HCT116 (cell line): ENCODE measurements at regions not wholly inside any gene's neighbourhood (a gene's known extent, or its start where the extent isn't known, plus 50 kb on each side); places are given as distances from the start of the nearest gene placed in this dataset.

Experiments used
- ATAC-seq: fragments of 200-7000 bp; cut with Tn5 transposase; 2 replicates; pipeline ENCODE4 v1.9.1; 2020; ENCODE audit warnings: mild to moderate bottlenecking, moderate library complexity
- BruUV-seq: library from RNA; stranded (reverse); fragments of 400-500 nt; replicated peaks from 2 replicates; lab custom pipeline; 2021; lab: Mats Ljungman, UMichigan
- CTCF ChIA-PET: fragments of 300-600 bp; sonication (Branson Sonifier 250); formaldehyde crosslinking; loops from one replicate; lab custom pipeline; 2021; ENCODE audit warnings: antibody characterized with exemption; lab: Charles Lee
- POLR2A ChIA-PET: fragments of 300-600, 350-600 bp; sonication (Branson Sonifier 250); formaldehyde crosslinking; loops from one replicate; lab custom pipeline; 2021; ENCODE audit warnings: antibody characterized with exemption; lab: Charles Lee
- RAD21 ChIA-PET, 2 experiments: fragments of 300-600 bp; sonication (Branson Sonifier 250); formaldehyde crosslinking; loops; one replicate each; lab custom pipeline; 2023; ENCODE audit warnings: low total read pairs in 2 of 2; ENCODE audit not compliant: uncharacterized antibody in 2 of 2, unreplicated experiment in 2 of 2, low non-redundant PET in 1 of 2; lab: Charles Lee
- DNase-seq: peaks from one replicate; pipeline ENCODE4 v3.0.0-alpha.2; 2010; ENCODE audit warnings: low read depth, low spot score
- H2AFZ ChIP-seq: fragments of 200-600 bp; shearing (Covaris generic), sonication (generic); 2 replicates; pipeline ENCODE4 v1.6.1; 2017; ENCODE audit warnings: low read depth, mixed run types, mixed read lengths, antibody characterized with exemption, low read length; ENCODE audit not compliant: poor library complexity, severe bottlenecking
- H3K27ac ChIP-seq: 2 replicates; pipeline ENCODE4 v1.5.1; 2012; ENCODE audit warnings: low read depth, low read length
- H3K27me3 ChIP-seq: fragments of 200-600 bp; sonication (generic); 2 replicates; pipeline ENCODE4 v1.6.1; 2016; ENCODE audit warnings: mixed run types, low read length, mixed read lengths; ENCODE audit not compliant: insufficient read depth
- H3K36me3 ChIP-seq, 2 experiments: fragments of 200-500 bp in 1 of 2; fragments of 200-600 bp in 1 of 2; sonication (Bioruptor generic) in 1 of 2; sonication (generic) in 1 of 2; 2 replicates each; pipeline versions ENCODE4 v1.5.1 to v1.6.1; 2014 to 2016; ENCODE audit warnings: low read length in 2 of 2, inconsistent platforms in 1 of 2, mixed read lengths in 1 of 2, mixed run types in 1 of 2; ENCODE audit not compliant: insufficient read depth in 2 of 2, control insufficient read depth in 1 of 2
- H3K4me1 ChIP-seq, 2 experiments: fragments of 200-600 bp in 1 of 2; sonication (generic) in 1 of 2; 2 replicates each; pipeline versions ENCODE4 v1.5.1 to v1.6.1; 2012 to 2017; ENCODE audit warnings: low read length in 2 of 2, inconsistent platforms in 1 of 2, mild to moderate bottlenecking in 1 of 2, mixed read lengths in 1 of 2, mixed run types in 1 of 2, moderate library complexity in 1 of 2; ENCODE audit not compliant: insufficient read depth in 2 of 2, control insufficient read depth in 1 of 2
- H3K4me2 ChIP-seq: fragments of 200-600 bp; sonication (generic); 2 replicates; pipeline ENCODE4 v1.6.1; 2017; ENCODE audit warnings: mixed run types, low read length, mixed read lengths
- H3K4me3 ChIP-seq, 2 experiments: fragments of 200-600 bp in 1 of 2; sonication (generic) in 1 of 2; replicated peaks in 1 of 2; 2 replicates each; pipeline ENCODE4 v1.5.1; 2011 to 2016; ENCODE audit warnings: low read length in 2 of 2, control low read depth in 1 of 2, low read depth in 1 of 2, mild to moderate bottlenecking in 1 of 2, mixed read lengths in 1 of 2, mixed run types in 1 of 2
- H3K79me2 ChIP-seq: fragments of 200-600 bp; sonication (generic); 2 replicates; pipeline ENCODE4 v1.6.1; 2017; ENCODE audit warnings: mild to moderate bottlenecking, mixed run types, low read length, moderate library complexity, mixed read lengths; ENCODE audit not compliant: insufficient read depth
- H3K9ac ChIP-seq: fragments of 200-600 bp; sonication (generic); 2 replicates; pipeline ENCODE4 v1.6.1; 2016; ENCODE audit warnings: low read length, mixed read lengths
- H3K9me2 ChIP-seq: fragments of 200-600 bp; sonication (generic), shearing (Covaris generic); 2 replicates; pipeline ENCODE4 v1.6.1; 2017; ENCODE audit warnings: mixed run types, mild to moderate bottlenecking, moderate library complexity; ENCODE audit not compliant: insufficient read depth
- H3K9me3 ChIP-seq, 2 experiments: fragments of 200-500 bp in 1 of 2; fragments of 200-600 bp in 1 of 2; sonication (Bioruptor generic) in 1 of 2; sonication (generic) in 1 of 2; 2 replicates each; pipeline ENCODE4 v1.6.1; 2014 to 2017; ENCODE audit warnings: low read length in 2 of 2, mixed read lengths in 2 of 2, inconsistent platforms in 1 of 2, low read depth in 1 of 2, mild to moderate bottlenecking in 1 of 2, mixed run types in 1 of 2, moderate library complexity in 1 of 2; ENCODE audit not compliant: control insufficient read depth in 1 of 2, insufficient read depth in 1 of 2
- H4K20me1 ChIP-seq: fragments of 200-600 bp; sonication (generic), shearing (Covaris generic); 2 replicates; pipeline ENCODE4 v1.6.1; 2017; ENCODE audit warnings: mixed run types, mild to moderate bottlenecking, moderate library complexity; ENCODE audit not compliant: insufficient read depth
- CBX3 ChIP-seq: IDR thresholded peaks from 2 replicates; pipeline ENCODE4 v1.6.1; 2012; ENCODE audit warnings: low read depth
- EZH2phosphoT487 ChIP-seq: fragments of 200-600 bp; IDR thresholded peaks from 2 replicates; pipeline ENCODE4 v1.6.1; 2018; ENCODE audit warnings: antibody characterized with exemption, borderline replicate concordance
- FOSL1 ChIP-seq: IDR thresholded peaks from 2 replicates; pipeline ENCODE4 v1.6.1; 2012; ENCODE audit warnings: low read depth
- JUND ChIP-seq: IDR thresholded peaks from 2 replicates; pipeline ENCODE4 v1.6.1; 2012
- SIN3A ChIP-seq: IDR thresholded peaks from 2 replicates; pipeline ENCODE4 v1.6.1; 2012; ENCODE audit warnings: low read depth
- intact Hi-C: fragments of 100-400 bp; cut with micrococcal nuclease; formaldehyde crosslinking; loops from 2 replicates; pipeline ENCODE4 v1.10.0; 2022
- TF ChIP-seq, protein P1 (sequence below): IDR thresholded peaks from 2 replicates; pipeline ENCODE4 v1.6.1; 2012
- TF ChIP-seq, protein P2 (sequence below): IDR thresholded peaks from 2 replicates; pipeline ENCODE4 v1.6.1; 2011; ENCODE audit warnings: mild to moderate bottlenecking, low read length, moderate library complexity; ENCODE audit not compliant: insufficient replicate concordance; ENCODE audit errors: extremely low read depth
- TF ChIP-seq, protein P3 (sequence below): IDR thresholded peaks from 2 replicates; pipeline ENCODE4 v1.6.1; 2012

DNA sequence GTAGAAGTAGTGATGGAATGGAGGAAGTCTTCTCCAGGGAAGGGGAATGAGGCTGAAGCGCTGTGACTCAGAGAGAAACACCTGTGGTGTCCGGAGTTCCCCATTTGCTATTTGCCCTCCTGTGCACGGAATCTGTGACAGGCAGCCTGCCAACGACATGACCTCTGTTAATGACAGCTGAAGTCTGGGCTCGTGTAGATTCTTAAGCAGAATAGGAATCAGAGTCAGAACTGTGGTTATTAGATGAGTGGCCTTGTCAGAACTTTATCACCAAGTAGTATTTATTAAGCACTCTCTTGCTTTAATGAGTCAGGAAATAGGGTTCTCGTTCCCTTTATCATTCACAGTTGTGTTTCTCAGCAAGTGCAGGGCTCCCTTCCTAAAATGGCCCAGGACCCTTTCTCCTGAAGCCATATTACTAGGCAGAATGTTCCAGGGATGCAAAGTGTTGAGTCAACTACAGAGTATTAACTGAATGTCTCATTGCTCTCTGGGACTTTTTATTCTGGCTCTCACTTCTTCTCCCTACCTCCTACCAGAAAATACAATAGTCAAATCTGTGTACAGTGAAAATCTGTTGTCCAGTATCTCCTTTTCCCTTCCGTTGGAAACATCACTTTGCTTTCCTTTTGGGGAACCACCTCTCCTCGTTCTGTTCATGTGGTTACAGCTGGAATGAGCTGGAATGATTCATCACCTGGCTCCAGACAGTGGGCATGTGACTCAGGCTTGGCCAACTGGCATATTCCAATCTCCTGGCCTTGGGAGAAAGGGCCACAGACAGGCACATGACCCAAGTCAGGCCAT is 77.8 kb upstream of the MAX start:
- intact Hi-C loops = no loop called here
- Histone ChIP-seq H3K9me3 (no peaks in the 10 kb centered on the region), H4K20me1 (no peaks in the 10 kb centered on the region), H3K79me2 (no peaks in the 10 kb centered on the region), H3K9ac (no peak overlapping the region), H3K4me3 (no peak overlapping the region), H3K36me3 (no peaks in the 10 kb centered on the region), H3K27ac (no peak overlapping the region), H2AFZ (peak overlapping the region; percentile 55), H3K4me2 (peak overlapping the region; percentile 31), H3K27me3 (no peaks in the 10 kb centered on the region), H3K9me2 (no peaks in the 10 kb centered on the region), H3K4me1 (peaks cover 5 to 14% of the 10 kb centered on the region in 2 experiments)
- BruUV-seq = no TSS peak
- ChIA-PET POLR2A (no interaction called here), RAD21 (no interaction called here), CTCF (no interaction called here)
- peak; percentile 88 for ATAC-seq
- DNase-seq = peak; percentile 38
- TF ChIP-seq JUND = peak; percentile 57
- peak; percentile 55 for TF ChIP-seq FOSL1
- TF ChIP-seq EZH2phosphoT487 = no peak
- TF ChIP-seq, protein P1, sequence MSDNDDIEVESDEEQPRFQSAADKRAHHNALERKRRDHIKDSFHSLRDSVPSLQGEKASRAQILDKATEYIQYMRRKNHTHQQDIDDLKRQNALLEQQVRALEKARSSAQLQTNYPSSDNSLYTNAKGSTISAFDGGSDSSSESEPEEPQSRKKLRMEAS = peak; percentile 89
- TF ChIP-seq CBX3 = peak; percentile 54; the same call in 1 of the 2 replicates
- TF ChIP-seq, protein P2, sequence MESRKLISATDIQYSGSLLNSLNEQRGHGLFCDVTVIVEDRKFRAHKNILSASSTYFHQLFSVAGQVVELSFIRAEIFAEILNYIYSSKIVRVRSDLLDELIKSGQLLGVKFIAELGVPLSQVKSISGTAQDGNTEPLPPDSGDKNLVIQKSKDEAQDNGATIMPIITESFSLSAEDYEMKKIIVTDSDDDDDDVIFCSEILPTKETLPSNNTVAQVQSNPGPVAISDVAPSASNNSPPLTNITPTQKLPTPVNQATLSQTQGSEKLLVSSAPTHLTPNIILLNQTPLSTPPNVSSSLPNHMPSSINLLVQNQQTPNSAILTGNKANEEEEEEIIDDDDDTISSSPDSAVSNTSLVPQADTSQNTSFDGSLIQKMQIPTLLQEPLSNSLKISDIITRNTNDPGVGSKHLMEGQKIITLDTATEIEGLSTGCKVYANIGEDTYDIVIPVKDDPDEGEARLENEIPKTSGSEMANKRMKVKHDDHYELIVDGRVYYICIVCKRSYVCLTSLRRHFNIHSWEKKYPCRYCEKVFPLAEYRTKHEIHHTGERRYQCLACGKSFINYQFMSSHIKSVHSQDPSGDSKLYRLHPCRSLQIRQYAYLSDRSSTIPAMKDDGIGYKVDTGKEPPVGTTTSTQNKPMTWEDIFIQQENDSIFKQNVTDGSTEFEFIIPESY = no peak

DNA sequence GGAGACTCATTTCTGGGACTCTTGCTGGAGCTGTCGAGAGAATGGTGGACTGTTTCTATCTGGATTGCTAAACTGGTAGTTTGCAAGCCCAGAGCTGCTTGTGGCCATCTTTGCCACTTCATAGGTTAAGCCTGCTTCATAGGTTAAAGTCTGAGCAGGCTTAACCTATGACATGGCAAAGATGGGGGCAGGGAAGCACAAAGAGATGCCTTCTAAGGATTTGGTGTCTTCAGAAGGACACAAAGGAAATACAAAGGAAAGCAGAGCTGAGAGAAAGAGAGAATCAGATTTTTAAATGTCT is 78.4 kb upstream of the MAX start:
- intact Hi-C loops = no loop called here
- Histone ChIP-seq H3K4me2 (peak overlapping the region; percentile 31), H3K9me3 (no peaks in the 10 kb centered on the region), H3K79me2 (no peaks in the 10 kb centered on the region), H4K20me1 (no peaks in the 10 kb centered on the region), H3K36me3 (no peaks in the 10 kb centered on the region), H3K9ac (no peak overlapping the region), H2AFZ (peak overlapping the region; percentile 55), H3K27me3 (no peaks in the 10 kb centered on the region), H3K9me2 (no peaks in the 10 kb centered on the region), H3K4me3 (no peak overlapping the region)
- CTCF ChIA-PET = no interaction called here
- peak; percentile 21; the same call in 1 of the 2 replicates for ATAC-seq
- no TSS peak for BruUV-seq
- RAD21 ChIA-PET = no interaction called here
- POLR2A ChIA-PET = no interaction called here
- DNase-seq = no peak
- TF ChIP-seq SIN3A (no peak), CBX3 (peak; percentile 20; the same call in 1 of the 2 replicates), JUND (0 out of 2 replicates have a peak, but pooled peaks have one; percentile 6)
- TF ChIP-seq, protein P3, sequence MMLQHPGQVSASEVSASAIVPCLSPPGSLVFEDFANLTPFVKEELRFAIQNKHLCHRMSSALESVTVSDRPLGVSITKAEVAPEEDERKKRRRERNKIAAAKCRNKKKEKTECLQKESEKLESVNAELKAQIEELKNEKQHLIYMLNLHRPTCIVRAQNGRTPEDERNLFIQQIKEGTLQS = no peak
- TF ChIP-seq, all 23 proteins: peak for 2
- H3K27ac ChIP-seq = no peak overlapping the region
- peaks cover 5 to 14% of the 10 kb centered on the region in 2 experiments for H3K4me1 ChIP-seq
